SH-SY5Y (cell line): ENCODE measurements at regions not wholly inside any gene's neighbourhood (a gene's known extent, or its start where the extent isn't known, plus 50 kb on each side); places are given as distances from the start of the nearest gene placed in this dataset.

Experiments
- GATA2 ChIP-seq: IDR thresholded peaks from 2 replicates; pipeline ENCODE4 v1.6.1; 2011; ENCODE audit warnings: mild to moderate bottlenecking, low read depth, low read length
- GATA3 ChIP-seq: IDR thresholded peaks from 2 replicates; pipeline ENCODE4 v1.6.1; 2011; ENCODE audit warnings: low read depth, mild to moderate bottlenecking, low read length, moderate library complexity

DNA sequence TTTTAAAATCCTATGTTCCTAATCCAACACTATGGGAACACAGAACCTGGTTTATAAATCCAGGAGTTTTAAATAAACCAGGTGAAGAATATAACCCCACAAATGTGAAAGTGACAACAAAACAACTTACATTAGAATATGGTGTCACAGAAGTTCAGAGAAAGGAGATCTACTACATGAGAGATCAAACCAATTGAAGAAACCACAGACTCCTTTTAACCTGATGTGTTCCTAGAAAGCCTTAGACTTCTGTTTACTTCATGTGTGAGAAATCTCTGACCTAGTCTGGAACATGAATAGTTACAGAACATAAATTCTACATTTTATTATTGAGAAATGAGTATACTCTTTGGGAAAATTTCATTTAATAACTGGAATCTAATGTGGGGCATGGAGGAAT lies 165.3 kb downstream of the FTCDNL1 start:
- no peak for TF ChIP-seq GATA2
- TF ChIP-seq GATA3: no peak
